ENCODE measurements at regions not wholly inside any gene's neighbourhood (a gene's known extent, or its start where the extent isn't known, plus 50 kb on each side); places are given as distances from the start of the nearest gene placed in this dataset.

DNA sequence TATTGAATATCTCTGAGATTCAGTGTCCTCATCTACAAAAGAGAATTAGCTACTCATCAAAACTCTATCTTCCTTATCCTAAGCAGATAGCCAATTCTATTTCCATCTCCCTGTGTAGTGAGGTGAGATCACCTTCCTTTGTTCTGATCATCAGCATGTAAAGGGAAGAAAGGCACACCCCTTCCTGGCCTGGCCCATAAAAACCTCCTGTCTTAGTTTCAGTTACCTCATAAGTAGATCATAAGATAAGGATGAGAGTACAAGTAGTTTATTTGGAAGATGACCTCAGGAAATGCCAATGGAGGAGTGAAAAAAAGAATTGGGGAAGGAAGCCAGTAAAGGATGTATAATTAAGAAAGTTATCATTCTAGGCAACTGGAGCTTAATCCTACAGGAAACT, 114.5 kb upstream of the GADL1 start:
- DNase-seq: no peak

DNA sequence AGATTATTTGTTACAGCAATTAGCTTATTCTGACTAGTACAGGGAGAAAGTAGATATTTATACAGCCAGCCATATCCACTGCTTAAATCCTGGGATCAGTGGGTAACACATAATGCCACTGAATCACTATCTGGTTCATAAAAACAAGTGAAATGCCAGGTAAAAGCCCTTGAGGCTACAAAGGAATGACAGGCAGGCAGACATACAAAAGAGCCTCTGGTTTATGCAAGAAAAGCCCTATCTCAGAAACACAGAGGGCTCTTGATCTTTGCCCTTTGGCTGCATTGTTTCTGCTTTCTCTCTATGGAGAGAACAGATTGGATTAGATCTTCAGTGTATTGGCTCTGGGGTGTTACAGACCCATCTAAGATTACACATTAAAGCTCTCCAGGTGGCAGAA, 115.4 kb upstream of the GADL1 start:
- DNase-seq: no peak

DNA sequence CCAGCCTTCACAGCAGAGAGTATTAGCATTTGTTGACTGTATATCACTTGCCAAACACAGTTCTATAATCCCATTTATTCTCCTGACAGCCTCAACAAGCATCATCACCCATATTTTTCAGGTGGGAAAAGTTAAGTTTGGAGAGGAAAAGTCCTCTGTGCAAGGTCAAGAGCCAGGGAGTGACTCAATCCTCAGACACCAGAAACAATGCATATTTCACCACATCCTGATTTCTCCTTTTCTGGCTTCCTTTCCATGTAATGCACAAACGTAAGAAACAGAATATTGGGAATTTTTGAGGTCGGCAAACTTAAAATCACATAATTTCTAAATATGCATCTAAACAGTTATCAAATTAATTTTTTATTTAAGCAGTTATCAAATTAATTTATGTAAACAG, 116.0 kb upstream of the GADL1 start:
- DNase-seq: no peak

DNA sequence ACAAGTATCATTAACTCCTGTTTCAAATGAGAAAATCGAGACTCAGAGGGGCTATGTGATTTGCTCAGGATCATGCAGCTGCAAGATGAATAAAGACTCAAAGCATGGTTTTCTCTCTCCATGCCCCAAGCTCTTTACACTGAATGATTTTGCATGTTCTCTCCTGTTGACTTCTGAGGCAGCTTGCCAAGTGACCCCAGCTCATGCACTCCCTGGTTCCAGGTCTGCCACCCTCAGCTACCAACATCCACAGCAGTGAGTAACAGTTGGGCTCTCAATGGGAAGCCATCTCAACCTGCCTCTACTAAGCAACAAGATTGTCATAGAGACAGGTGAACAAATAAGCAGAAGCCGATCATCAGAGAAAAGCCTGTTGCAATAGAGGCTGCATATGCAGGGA, 116.9 kb upstream of the GADL1 start:
- no peak for DNase-seq

DNA sequence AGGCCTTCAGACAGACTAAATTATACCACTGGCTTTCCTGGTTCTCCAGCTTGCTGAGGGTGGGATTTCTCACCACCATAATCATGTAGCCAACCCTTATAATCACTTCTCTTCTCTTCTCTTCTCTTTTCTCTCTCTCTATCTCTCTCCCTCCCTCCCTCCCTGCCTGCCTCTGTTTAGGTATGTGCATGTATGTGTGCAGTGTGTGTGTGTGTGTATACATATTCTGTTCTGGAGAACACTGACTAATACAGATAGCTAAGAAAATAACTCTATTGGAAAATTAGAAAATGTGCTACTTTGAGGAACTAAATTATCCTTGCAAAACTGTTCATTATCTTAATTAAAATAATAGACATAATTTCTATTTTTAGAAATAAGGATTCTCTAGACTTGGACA, 118.6 kb upstream of the GADL1 start:
- DNase-seq: no peak

DNA sequence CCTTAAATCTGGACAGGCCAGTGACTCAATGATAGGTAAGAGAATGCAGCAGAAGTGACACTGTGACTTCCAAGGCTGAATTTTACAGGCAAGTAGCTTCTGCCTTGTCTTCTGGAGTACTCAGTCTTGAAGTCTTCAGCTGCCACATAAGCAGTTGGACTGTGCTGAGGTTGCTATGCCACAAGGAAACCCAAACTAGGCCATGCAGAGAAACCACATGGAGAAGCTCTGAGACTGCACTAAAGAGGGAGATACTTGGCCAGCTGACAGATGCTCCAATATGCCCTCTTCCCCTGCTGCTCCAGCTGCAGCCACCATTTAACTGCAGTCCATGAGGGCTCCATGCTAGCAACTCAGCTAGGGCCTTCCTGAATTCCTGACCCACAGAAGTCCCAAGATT, 119.4 kb upstream of the GADL1 start:
- no peak for DNase-seq

DNA sequence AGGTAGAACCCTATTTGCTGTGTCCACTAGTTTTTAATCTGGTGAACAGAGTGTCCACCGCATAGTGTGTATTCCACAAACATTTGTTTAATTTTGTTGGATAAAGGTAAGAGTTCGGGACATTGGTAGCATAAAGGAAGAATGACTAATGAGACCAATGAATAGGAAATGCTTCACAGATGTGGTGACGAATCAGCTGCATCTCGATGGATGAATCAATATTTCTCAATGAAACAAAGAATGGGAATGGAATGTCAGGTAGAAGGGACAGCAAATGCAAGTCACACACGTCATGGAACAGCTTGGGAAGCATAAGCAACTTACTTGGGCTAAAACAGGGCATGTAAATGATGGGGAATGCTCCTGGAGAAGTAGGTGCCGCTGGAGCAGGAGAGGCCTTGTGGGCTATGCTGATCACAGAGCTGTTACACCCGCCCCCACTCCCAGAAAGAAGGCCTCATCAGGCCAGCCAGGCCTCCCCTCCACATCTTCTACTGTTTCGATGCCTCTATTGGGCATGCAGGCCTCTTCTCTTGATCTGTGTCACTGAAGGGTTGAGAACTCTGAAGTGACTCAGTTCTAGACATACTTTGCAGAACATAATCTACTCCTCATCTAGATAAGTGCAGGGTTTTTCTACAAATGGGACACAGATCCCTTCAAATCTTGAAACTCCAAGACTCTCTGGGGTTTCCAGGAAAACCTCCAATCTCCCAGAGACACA, 120.0 kb upstream of the GADL1 start:
- DNase-seq: no peak

DNA sequence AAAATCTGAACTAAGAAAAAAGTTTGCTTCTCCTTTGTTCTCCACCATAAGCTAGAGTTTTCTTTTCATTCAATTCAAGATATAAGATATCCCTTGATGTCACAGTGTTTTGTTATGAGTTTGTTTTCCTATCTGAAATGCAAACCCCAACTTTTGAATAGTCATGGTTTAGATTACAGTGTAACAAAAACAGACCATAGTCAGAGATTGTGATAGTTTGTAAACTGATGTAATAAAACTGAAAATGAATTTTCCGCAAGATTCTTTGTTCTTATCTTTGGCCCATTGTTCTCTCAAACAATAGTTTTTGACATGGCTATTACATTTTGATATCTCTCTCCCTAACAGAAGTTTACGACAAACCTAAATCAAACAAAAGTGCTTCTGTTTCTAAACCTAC, 121.7 kb upstream of the GADL1 start:
- DNase-seq: no peak

DNA sequence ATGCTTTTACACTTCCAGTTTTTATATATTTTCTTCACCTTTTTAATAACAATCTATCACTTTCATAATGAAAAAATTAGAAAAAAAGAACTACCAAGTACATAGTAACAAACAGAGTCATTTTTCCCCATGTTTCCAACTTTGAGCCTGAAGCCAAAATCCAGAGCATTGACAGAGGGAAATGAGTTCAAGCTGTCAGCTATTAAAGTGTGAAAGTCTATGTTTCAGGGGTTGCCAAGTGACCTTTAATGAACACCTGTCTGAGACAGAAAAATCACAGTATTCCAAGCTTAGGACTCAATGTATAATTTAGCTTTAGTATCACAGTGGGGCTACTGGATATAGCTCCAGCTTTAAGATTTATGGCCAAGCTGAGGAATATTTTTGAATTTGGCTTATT, 128.3 kb upstream of the GADL1 start:
- no peak for DNase-seq

DNA sequence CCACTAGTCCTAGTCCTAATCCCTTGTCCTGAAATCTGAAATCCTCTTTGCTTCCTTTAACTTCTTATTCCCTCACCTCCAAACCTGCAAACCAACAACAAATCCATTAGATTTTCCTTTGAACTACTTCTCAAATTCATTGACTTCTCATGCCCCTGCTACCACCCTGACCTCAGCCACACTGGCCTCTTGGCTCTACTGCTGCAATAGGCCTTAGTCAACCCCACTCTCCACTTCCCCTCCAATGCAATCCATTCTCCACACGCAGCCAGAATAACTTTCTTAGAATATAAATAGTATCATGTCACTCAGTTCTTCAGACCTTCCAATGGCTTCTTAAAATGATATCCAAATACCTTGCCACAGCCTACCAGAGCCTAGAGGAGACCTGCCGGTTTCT, 131.1 kb upstream of the GADL1 start:
- DNase-seq: no peak

DNA sequence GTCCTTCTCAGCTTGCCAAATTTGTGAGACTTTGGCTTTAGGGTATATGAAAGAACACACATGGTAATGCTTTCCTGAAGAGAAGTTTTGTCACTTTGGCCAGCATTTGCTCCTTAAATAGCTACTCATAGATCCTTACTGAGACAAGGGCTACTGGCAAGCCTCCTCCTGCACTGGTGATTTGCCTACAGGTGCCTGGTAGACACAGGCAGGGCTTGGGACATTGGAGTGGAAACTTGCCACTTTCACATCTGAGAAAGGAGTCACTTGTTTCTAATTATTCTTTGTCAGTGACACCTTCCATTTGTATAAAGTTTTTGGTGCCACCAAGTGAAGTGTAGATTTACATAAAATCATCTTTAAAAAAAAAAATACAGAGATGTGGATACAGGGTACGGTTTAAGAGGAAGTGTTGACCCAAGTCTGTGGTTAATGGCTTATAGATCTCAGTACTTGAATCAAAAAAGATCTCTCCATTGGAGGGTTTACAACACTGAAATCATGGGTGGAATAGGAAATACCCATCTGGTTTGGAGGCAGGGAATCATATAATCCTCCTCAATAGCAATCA, 132.8 kb upstream of the GADL1 start:
- no peak for DNase-seq

DNA sequence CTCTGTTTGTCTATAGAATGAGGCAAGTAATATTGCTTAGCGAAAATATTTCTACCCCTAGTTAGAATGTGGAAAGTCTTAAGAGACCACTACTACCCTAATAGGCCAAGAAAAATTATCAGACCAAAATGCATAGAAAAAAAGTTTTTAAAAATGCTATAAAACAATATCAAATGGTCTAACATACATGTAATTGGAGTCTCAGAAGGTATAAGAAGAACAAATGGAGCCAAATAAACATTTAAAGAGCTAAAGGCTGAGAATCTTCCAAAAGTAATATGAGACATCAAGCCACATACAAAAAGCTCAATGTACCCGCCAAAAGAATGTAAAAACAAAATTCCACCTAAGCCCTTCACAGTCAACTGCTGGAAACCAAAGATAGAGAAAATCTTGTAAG, 133.5 kb upstream of the GADL1 start:
- DNase-seq: no peak

DNA sequence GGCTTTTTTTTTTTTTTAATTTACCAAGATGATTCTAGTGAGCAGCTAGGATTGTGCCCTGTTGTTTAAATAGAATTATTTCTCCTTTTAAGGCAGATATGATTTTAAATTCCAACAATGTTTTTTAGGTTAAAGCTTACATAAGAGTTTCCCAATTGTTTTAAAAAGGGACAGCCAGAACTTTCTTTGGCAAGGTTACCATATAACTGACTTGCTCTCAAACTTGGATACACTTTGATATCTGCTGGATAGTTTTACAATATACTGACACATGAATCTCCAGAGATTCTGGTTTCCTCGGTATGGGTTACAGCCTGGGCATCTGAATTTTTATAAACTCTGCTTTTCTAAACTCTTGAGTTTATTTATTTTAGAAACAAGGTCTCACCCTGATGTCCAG, 134.3 kb upstream of the GADL1 start:
- DNase-seq: no peak

DNA sequence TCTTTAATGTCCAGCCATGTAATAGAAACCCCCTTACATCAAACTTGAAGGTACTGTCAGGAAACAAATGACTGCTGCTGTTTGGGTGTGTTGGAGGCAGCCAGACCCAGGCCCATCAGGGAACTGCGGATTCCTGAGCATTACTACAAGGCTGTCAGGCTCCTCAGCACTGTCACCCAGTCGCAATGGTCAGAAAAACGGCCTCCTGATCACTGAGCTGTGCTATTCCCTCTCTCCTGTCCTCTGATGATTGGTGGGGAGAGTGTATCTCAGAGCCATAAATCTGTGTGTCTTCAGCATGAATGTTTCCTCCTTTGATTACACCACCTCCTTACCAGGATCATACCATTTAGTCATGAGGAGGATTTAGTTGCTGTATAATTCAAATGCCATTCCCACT, 135.2 kb upstream of the GADL1 start:
- DNase-seq: no peak

DNA sequence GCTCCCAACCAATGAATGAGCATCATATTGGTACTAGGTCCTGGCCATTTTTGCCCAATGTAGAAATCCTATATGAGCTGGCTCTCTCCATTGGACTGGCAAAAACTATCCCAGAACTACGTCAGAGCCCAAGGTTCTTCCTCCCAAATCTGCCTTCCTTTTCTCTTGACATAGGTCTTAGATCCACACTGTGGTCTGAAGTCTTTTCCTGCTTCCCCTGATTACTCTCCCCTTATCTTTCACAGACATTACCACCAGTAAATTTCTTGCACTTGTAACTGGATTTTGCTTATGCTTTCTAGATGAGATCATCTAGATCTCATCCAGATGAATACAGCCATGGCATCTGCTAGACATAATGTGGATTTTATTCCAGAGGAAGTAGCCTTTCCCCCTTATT, 141.2 kb upstream of the GADL1 start:
- no peak for DNase-seq

DNA sequence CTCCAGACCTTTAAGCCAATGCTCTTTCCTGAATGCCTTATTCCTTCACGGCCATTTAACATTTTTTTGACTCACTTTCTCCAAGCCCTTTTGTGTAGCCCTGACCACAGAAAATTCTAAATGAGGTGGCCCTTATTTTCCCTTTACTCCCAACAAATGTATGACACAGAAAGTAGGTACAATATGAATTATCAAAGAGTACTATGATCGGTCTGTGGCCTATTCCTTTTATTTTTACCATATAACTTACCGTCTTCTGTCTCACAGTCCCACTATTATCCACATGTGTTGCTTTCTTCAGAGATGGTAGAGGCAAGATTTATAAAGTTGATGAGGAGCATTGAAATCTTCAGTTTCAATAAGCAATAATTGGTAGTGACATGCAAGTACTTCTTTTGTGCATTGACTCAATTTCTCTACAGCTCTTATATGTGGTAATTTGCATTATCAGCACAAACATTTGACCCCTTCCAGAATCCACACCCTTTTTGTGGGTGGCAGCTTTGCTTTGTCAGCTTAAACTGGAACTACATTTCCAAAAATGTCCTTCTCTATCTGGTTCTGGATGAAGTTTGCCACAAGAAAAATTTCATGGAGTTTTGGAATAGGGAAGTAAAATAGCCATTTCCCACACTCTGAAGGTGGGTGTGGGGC, 143.8 kb upstream of the GADL1 start:
- DNase-seq: no peak

DNA sequence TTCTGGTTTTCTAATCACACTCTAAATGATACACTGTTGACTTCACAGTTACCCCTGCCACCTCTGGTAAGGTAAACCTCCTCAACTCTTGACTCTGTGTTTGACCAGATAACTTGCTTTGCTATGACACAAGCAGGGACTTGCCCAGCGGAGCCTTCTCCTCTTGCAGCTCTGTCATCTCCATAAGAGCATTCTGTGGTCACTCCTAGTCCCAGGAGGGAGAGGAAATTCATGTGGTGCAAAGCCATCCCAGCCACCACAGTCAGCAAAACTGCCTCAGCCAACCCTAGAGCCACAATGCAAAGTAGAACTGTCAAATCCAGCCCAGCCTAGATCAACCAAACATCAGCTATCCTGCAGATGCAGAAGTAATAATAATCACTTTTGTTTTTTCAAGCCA, 144.7 kb upstream of the GADL1 start:
- no peak for DNase-seq

DNA sequence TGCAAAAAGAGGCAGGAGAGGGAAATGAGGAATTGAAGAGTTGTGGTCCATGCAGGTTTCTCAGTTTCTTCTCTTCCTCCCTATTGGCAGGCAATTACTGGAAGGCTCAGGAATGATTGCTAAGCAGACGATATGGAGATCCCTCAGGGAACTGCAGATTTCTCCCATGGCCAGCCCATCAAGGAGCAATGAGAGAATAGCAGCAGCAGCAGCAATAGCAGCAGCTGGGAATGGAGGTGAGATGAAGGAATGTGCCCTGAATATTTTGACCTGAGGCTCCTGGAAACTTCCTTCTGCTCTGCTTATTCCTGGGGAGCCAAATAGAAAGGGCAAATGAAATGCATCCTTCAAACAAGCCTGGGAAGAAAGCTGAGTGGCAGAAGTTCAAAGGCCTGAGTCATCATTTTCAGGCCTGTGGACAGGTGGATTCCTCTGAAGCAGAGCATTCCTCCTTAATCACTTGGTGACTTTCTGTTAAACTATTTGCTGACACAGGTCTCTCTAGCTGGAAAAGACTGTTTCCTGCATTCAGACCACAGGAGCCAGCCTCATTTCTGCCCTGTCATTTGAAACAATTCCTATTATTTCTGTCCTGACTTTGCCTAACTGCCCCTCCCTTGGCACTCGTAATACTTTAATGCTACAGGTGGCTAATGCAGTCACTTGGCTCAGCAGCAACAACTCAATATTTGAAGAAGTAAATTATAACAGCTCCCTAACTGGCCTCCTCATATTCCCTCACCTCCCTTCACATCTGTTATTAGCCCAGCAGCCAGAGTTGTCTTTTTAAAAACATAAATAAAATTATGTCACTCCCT, 146.9 kb upstream of the GADL1 start:
- DNase-seq: no peak

DNA sequence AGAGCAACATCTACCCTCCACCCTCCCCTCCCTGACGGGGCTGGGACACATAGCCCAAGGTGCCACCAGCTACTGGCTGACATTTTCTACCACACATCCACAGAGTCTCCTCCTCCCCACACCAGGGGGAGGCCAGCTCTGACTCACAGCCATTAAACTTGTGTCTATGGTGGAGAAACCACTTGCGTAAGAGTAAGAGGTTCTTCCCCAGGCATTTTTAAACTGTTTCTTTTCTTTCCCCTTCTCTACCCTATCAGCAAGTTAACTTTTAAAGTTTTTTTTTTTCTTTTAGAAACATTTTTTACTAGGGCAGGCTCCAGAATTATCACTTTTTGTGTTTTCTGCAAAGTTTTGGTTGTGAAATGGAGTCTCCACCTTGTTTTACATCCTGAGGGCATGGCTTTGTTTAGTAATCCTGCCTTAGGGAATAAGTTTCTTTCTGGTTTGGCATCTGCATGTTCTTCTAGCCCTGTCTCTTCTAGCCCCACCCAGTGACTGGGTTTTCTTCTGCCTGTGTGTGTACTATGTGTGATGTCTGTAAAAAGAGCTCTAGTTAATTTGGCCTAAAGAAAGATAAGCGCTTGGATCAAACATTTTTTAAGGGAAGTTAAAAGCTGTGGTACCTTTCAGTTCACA, 148.8 kb upstream of the GADL1 start:
- DNase-seq: no peak

DNA sequence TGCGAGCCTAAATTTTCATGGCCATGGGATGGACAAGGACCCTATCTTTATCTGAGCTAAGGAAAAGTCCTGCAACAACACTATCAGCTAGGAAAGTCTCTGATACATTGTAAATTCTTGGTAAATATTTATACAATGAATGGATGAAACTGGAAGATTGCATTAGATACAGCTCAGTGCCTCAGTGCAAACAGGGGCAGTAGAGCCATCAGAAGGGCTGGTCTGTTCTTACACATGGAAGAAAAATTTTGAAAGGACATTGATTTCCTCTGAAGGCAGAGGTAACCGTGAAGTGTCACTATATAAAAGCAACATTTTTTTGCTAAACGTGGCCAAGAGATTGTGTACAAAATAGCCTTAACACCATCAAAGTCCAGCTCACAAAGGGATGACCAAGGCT, 153.2 kb upstream of the GADL1 start:
- DNase-seq: no peak

DNA sequence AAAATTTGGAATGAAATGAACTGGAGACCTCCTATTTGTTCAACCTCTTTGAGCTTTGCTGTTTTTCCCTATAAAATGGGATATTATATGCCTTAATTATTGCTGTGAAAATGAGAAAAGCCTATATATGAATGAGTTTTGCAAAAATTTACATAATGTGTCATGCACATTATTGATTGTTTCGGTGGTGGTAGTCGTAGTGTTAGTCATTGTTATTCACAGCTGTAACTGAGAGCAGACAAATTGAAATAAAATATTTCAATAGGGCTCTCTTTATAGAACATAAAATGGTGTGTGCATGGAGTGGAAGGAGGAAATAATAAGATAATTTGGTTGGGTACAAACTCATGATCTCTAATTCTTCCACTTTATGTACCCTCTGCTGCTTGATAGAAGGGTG, 153.7 kb upstream of the GADL1 start:
- DNase-seq: no peak

DNA sequence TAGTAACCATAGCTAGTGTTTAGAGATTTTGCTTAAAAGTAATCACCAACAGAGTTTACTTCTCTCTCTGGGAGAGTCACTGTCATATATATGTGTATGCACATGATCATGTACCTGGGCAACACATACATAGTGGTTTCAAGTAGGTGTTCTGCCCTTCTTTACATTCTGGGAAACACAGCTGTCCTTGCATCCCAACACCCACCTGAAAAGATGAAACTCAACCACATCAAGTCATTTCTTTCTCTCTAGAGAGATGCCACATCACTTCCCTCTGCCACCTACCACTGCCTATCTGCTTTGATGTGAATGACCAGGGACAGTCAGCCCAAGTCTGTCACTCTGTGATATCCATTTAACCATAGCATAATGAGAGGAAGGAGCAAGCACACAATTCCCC, 155.8 kb upstream of the GADL1 start:
- DNase-seq: no peak

DNA sequence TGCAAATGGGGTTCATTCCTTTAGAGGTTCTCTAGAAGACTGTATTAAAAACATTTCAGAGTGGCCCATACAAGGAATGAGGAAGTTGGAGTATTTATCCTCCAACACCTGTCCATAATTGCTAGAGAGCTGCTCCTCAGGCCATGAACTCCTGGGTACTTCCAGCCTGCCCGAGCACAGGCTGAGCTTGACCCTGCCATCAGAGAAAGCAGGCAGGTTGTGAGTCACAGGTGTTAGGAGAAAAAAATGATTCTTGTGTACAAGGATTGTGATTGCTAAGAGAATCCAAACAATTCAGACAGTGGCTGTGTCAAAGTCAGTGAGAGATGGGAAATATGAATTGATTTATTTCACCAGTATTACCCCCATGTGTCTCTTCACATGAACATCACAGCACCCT, 156.8 kb upstream of the GADL1 start:
- DNase-seq: no peak

All from retina (tissue), 1 donor.